HEK293 (cell line): ENCODE measurements at regions not wholly inside any gene's neighbourhood (a gene's known extent, or its start where the extent isn't known, plus 50 kb on each side); places are given as distances from the start of the nearest gene placed in this dataset.

ENCODE experiments used
- BCL11A ChIP-seq: fragments of 450-650 bp; formaldehyde crosslinking; IDR thresholded peaks from 2 replicates; pipeline ENCODE4 v1.5.1; 2016; ENCODE audit warnings: low read depth, missing biosample characterization, missing genetic modification characterization
- CTCF ChIP-seq: fragments of 450-650 bp; formaldehyde crosslinking; IDR thresholded peaks from 2 replicates; pipeline ENCODE4 v1.5.1; 2016; ENCODE audit warnings: missing biosample characterization, missing genetic modification characterization
- HOXA7 ChIP-seq: sonication (generic); formaldehyde crosslinking; IDR thresholded peaks from 2 replicates; pipeline ENCODE4 v1.8.1; 2022; ENCODE audit warnings: missing genetic modification reagents, borderline replicate concordance
- SP2 ChIP-seq: fragments of 450-650 bp; formaldehyde crosslinking; IDR thresholded peaks from 2 replicates; pipeline ENCODE4 v1.5.1; 2016; ENCODE audit warnings: missing biosample characterization, missing genetic modification characterization
- ZBTB21 ChIP-seq: fragments of 450-650 bp; formaldehyde crosslinking; IDR thresholded peaks from 2 replicates; pipeline ENCODE4 v1.5.1; 2017; ENCODE audit warnings: missing biosample characterization, missing genetic modification characterization
- ZNF112 ChIP-seq: fragments of 450-650 bp; formaldehyde crosslinking; IDR thresholded peaks from 2 replicates; pipeline ENCODE4 v1.5.0; 2017; ENCODE audit warnings: missing biosample characterization, missing genetic modification characterization
- ZNF335 ChIP-seq: fragments of 450-650 bp; formaldehyde crosslinking; conservative IDR thresholded peaks from 2 replicates; pipeline ENCODE4 v1.5.1; 2016; ENCODE audit warnings: missing biosample characterization, missing genetic modification characterization

- TF ChIP-seq CTCF (no peak), SP2 (tag by site-specific recombination) (no peak), ZBTB21 (no peak), HOXA7 (no peak), BCL11A (tag by site-specific recombination) (no peak), ZNF335 (tag by site-specific recombination) (no peak), ZNF112 (tag by site-specific recombination) (no peak)
Observed at GRCh38 chr13:26880735-26881134, 120.1 kb upstream of the GPR12 start.
